Skeletal muscle tissue (tissue), 1 donor: ENCODE measurements at regions not wholly inside any gene's neighbourhood (a gene's known extent, or its start where the extent isn't known, plus 50 kb on each side); places are given as distances from the start of the nearest gene placed in this dataset.

Experiments
- small RNA-seq: library from RNA; depleted of rRNA; stranded (forward); fragments of <200 nt; gene quantifications from one replicate; pipeline ENCODE3, GENCODE V24; 2014

Small RNA genes in the stretch of these regions (small RNA-seq; reads per million reads assigned to genes)
- 0.65 reads per million, percentile 69 among the genes with 10 or more reads in this experiment for gene MIR1-1
